GM12878 (cell line): ENCODE measurements at regions not wholly inside any gene's neighbourhood (a gene's known extent, or its start where the extent isn't known, plus 50 kb on each side); places are given as distances from the start of the nearest gene placed in this dataset.

Source experiments
- YY1 ChIP-seq: IDR thresholded peaks from 2 replicates; pipeline ENCODE4 v1.6.1; 2011; ENCODE audit warnings: low read depth, mild to moderate bottlenecking, low read length
- ZBTB40 ChIP-seq: fragments of 450-650 bp; IDR thresholded peaks from 2 replicates; pipeline ENCODE4 v1.6.1; 2016; ENCODE audit warnings: mild to moderate bottlenecking, moderate library complexity, borderline replicate concordance

GRCh38 chr14:57938533-57938932, 72.6 kb upstream of the SLC35F4 start:
- TF ChIP-seq YY1: no peak
- TF ChIP-seq ZBTB40: no peak
